NCI-H2029 treated with DMSO at 0.1 percent for 48 hours (cell line): ENCODE measurements at regions not wholly inside any gene's neighbourhood (a gene's known extent, or its start where the extent isn't known, plus 50 kb on each side); places are given as distances from the start of the nearest gene placed in this dataset.
"Not testable (repeated sequence)": the region's sequence is repeated elsewhere in the genome, so short reads cannot be mapped to it uniquely, and the experiment has no call there.

ENCODE experiments used
- DNase-seq: peaks from one replicate; lab custom pipeline; 2025; lab: John Stamatoyannopoulos, UW

DNA sequence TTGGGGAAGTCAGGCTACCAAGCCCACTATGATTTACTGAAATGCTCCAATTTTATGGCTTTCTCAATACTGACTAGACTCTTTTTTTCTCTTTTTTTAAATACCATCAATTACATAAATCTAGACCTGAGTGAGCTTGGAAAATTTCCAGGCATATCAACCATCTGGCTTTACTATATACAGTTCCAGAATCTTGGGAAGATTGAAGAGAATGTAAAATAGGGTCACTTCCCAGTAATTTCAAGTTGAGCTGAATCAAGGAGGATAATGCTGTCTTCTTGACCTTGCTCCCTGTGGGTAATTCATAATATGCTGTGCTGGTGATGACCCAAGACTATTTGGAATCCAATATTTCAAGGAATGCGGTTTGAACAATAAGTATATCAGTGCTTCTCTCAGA, 108.1 kb downstream of the MAP3K21 start:
- DNase-seq = no peak

DNA sequence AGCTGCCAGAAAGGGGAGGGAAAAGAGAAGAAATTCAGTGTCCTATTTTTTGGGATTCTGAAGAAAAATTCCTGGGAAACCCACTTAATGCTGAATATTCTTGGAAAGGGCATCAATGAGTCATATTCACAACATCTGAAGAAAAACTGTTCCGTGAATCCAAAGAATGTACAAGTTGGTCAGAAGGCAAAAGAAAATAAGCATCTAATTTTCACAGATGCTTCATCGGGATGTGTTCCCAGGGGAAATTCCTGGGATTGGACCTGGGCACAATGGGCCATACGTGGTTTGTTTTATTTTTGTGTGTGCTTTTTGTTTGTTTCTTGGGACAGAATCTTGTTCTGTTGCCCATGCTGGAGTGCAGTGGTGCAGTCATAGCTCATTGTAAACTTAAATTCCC, 112.2 kb downstream of the MAP3K21 start:
- no peak for DNase-seq

DNA sequence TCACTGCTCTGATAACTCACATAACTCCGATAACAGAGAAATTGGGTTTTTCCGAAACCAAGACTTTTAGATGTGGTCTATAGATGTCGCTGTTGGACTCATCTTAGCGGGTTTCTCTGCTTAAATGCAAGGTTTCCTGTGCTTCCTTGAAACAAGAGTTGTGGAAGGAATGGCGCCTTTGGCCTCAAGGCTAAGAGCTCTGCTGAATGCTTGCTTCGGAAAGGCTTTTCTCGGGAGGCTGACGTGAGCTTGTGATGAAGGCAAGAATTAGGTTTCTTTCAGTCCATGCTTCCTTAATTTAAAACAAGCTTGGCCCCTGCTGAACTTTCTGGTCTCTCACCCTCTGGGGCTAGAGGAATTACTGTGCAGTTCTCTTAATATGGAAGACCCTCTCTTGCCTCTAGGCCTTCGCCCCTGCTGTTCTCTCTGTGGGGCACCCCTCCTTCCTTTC, 113.5 kb downstream of the MAP3K21 start:
- DNase-seq = peak; percentile 43

DNA sequence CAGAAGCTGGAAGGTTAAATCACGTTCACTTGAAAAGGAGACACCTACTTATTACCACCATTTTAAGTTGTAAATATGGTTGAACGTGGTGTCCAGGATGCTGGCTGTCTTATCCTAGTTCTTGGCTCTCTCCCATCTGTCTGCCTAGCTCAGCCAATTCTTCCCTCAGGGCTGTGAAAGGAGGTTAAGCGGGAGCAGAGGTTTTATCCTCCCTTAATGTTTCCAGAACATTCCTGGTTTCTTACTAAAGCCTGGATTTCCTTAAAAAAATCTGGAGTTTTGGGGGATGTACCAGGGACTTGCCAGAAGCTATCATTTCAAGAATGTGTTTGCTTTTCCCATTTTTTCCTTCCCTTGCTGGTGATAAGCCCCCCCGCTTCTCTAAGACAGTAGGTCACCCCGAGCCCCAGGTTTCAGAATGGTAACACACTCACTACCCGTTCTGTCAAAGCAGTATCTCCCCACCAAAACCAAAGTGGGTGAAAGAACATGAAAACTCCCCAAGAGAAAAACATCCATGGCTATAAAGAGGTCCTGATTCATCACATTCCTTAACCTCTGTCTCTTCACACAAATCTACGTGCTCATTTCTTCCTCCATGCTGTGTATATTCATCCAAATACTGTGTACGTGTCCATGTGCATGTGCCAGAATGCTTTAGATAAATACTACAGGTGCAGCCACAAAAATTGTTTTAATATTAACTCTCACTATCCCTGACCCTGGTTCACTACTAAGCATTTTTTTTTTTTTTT, 114.7 kb downstream of the MAP3K21 start:
- no peak for DNase-seq

- DNase-seq = no peak
Observed at GRCh38 chr1:233443040-233443760, 115.7 kb downstream of the MAP3K21 start.

GRCh38 chr1:233444484-233444883, 117.0 kb downstream of the MAP3K21 start:
- no peak for DNase-seq

DNA sequence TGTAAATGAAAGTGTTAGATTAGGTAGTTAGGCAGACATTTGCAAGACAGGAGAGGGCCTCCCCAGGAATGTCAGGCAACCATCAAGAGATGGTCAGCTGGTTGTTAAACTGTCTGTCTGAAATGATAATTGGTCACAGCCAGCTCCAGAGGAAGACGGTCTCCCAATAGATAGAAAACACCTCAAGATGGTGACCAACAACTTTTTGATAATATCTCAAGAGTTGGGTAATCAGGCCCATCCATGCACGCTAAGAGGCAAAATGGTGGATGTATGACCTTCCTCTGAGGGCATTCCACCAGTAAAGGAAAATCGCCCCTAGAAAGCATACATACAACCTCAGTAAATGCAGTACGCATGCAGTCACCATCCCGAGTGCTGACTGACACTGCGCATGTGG, 118.2 kb downstream of the MAP3K21 start:
- no peak for DNase-seq

DNA sequence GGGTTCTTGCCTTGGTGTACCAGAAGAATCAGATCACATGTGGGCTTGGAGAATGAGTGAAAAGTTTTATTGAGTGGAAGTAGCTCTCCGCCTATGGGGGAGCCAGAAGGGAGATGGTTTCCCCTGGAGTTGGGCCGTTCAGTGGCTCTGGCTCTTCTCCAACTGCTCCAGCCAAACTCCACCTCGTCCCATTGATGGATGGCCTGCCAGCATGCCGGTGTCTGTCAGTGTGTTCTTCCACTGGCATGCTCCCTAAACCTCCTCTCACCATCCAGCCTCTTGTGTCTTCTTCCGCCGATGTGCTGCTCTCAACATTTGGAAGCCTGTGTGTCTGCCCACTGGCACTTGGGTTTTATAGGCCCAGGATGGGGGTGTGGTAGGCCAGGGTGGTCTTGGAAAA, 119.4 kb downstream of the MAP3K21 start:
- no peak for DNase-seq

GRCh38 chr1:233448109-233448689, 120.7 kb downstream of the MAP3K21 start:
- no peak for DNase-seq

DNA sequence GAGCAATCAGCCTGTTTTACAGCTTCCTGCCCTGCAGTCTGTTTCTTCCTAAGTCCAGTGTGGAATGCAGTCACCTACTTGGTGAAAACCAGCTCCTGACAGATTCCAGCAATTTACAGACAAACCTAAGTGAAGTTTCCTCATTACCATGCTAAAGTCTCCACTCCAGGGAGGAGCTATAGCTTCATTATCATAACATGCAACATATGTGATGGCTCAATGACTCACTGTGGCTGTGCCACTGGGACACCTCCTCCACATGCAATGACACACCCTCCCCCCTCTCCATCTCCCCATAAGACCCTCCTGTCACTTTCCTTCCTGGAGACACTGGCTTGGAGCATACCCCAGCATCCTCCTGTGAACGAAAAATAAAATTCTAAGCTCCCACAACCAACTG, 125.2 kb downstream of the MAP3K21 start:
- DNase-seq = no peak

DNA sequence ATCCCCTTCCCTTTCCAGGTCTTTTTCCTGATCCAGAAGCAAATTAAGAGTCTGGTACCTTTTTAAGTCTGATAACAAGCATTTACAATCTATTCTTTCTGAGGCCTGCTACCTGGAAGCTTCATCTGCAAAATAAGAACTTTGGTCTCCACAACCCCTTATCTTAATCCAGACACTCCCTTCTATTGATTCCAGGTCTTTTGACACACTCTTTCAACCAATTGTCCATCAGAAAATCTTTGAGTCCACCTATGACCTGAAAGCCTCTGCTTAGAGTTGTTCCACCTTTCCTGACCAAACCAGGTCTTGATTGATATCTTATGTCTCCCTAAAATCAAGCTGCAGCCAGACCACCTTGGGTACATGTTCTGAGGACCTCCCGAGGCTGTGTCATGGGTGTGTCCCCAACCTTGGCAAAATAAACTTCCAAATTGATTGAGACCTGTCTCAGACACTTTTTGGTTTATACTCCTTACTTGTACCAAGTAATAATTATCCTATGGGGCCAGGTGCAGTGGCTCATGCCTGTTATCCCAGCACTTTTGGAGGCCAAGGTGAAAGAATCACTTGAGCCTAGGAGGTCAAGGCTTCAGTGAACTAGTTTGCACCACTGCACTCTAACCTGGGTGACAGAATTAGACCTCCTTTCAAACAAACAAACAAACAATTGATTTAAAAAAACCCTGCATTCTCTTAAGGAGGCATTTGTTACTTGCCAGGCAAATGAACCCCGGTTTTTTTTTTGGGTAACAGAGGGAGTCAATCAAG, 126.1 kb downstream of the MAP3K21 start:
- no peak for DNase-seq

GRCh38 chr1:233459470-233459945, 132.0 kb downstream of the MAP3K21 start:
- no peak for DNase-seq

- no peak for DNase-seq
Observed at GRCh38 chr1:233459968-233460367, 132.4 kb downstream of the MAP3K21 start.

DNA sequence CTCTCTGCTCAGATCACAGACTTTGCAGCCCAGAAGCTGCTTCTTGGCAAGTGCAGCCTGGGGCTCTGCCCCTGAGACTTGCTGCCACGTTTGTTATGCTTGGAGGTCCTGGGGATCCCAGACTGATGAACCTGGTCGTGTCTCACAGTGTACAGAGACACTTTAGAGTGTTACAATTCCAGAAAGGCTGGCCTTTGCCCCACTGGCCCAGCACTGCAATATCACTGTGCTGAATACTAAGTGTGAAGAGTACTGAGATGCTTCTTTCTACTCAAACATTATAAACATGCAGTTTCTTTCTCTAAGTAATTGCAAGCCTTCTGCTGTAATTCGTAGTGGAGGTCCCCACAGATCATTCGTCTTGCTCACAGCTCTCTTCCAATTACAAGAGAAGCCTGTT, 133.2 kb downstream of the MAP3K21 start:
- no peak for DNase-seq

- no peak for DNase-seq
Observed at GRCh38 chr1:233461847-233462246, 134.3 kb downstream of the MAP3K21 start.

- DNase-seq = no peak
Observed at GRCh38 chr1:233463333-233463732, 135.8 kb downstream of the MAP3K21 start.

DNA sequence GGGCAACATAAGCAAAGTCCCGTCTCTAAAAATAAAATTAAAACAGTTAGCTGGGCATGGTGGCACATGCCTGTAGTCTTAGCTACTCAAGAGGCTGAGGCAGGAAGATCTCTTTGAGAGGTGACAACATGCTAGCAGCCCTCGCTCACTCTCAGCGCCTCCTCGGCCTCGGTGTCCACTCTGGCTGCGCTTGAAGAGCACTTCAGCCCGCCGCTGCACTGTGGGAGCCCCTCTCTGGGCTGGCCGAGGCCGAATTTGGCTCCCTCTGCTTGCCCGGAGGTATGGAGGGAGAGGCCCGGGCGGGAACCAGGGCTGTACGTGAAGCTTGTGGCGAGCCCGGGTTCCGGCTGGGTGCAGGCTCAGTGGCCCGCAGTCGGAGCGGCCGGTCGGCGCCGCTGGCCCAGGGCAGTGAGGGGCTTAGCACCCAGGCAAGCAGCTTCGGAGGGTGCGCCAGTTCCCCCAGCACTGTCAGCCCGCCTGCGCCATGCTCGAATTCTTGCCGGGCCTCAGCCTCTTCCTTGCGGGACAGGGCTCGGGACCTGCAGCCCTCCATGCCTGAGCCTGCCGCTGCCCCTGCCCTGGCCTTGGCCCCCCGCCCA, 138.3 kb downstream of the MAP3K21 start:
- DNase-seq = no peak

DNA sequence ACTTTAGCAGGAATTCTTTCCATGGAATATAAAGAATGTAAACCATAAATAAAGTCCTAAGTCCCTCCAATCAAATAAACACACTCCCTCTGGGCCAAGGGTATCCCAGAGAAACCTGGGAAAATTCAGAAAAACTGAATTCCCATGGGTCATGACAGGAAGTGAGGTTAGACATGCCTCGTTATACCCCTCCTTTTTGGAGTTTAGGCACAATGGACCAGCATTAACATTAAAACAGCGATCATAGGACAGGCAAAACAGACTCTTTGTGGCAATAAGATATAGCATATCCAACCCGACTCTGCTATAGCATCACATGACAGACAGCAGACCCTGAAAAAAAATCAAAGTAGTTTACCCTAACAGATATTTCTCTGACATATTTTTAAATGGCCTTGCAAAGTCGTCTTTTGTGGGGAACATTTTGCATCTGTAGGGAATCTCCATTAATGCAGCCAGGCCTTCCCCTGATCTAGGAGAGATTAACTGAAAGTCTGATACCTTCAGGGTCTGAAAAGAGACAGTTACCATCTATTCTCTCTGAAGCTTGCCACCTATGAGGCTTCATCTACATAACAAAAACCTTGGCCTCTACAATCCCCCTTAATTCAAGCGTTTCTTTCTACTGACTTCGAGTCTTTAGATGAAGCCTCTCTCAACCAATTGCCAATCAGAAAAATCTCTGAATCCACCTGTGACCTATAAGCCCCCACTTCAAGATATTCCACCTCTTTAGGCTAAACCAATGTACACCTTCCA, 143.0 kb upstream of the KCNK1 start:
- DNase-seq = no peak

- DNase-seq = not testable (repeated sequence)
Observed at GRCh38 chr1:233471851-233472250, 142.1 kb upstream of the KCNK1 start.

DNA sequence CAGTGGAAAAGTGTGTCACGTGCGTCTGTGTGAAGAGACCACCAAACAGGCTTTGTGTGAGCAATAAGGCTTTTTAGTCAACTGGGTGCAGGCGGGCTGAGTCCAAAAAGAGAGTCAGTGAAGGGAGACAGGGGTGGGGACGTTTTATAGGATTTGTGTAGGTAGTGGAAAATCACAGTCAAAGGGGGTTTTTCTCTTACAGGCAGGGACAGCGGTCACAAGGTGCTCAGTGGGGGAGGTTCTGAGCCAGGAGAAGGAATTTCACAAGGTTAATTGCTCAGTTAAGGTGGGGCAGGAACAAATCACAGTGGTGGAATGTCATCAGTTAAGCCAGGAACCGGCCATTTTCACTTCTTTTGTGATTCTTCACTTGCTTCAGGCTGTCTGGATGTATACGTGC, 141.1 kb upstream of the KCNK1 start:
- not testable (repeated sequence) for DNase-seq

DNA sequence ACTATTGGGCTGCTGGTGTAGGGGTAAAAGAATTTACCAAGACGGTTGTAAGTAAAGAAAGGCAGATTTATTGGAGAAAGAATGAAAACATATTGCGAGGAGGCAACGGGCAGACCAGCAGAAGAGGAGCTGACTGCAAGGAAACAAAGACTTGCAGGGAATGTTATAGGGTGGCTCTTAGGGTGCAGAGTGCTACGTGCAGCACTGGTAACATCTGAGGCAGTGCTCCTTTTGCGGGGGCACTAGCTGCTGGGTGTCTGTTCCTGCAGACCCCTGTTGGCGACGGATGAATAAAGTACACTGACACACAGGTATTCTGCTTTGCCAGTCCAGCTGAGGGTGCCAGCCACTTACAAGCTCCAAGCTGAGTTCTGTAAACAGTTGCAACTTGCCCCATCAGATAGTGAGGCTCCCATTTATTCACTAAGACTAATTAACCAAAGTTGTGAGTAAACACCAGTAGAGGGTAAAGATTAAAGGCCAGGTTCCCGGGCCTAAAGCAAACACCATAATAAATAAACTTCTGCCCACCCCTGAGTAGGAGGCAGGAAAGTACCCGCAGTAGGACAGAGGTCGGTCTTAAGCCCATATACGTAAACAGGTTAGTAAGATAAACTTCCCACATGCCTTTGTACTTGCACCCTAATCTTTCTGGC, 140.2 kb upstream of the KCNK1 start:
- DNase-seq = no peak
